ENCODE measurements at regions not wholly inside any gene's neighbourhood (a gene's known extent, or its start where the extent isn't known, plus 50 kb on each side); places are given as distances from the start of the nearest gene placed in this dataset.
"Not testable (repeated sequence)": the region's sequence is repeated elsewhere in the genome, so short reads cannot be mapped to it uniquely, and the experiment has no call there.

DNA sequence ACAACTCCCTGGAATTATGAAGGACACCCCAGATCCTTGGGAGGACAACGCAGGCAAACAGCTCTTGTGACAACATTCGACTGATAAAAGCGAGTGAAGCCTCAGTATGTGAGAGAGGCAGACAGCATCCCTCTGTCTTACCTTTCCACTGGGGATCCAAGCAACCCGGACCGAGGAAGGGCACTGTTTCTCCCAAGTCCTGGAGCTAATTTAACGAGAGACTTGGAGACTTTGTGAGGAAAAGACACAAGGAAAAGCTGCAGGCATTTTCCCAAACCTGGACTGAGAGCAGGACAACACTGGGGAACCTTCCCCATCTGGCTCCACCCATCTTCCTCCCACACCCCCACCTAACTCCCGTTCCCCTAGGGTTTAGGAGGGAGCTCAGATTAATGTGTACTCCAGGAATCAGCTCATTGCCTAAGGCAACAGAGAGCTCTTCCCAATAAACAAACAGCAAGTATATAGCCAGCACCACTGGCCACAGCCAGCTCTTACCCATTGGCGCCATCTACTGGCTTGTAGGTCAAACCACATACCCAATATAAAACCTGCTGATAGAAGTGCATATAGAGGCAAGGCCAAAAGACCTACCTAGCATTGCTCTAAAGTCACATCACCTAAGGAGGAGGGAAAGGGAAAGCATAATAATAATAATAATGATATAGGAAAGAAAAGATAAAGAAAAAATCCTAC is 76.7 kb upstream of the NEK3 start:
- H3K36me3 ChIP-seq; intact Hi-C loops (cut with DNase I); H3K27ac ChIP-seq; H3K27me3 ChIP-seq; H3K4me1 ChIP-seq; H3K9me3 ChIP-seq: not testable (repeated sequence)
- DNase-seq (ENCODE audit: low spot score in 2 of 2) = peak in 1 of 2 donors; percentile 75
- TF ChIP-seq CTCF (IDR thresholded peaks at IDR 0.05) = peak; percentile 26 to 76 (median 69)
- H3K4me3 ChIP-seq = peak overlapping the region in 1 of 2 donors; percentile 52

DNA sequence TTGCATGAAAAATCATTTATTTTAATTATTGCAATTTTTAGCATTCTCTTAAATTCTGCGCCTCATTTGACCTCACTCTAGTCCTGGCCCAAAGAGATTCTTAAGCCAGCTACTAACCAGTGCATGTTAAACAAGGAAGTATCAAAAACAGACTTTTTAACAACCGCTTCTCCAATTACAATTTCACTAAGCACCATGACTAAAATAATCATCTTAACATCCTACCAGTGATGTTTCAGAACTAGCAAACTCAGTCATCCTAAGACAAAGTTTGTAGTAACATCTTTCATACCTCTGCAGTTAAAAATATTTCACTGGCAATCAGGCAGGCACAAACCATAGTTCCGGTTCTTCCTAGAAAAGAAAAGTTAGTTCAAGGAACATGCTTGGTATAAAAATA is 75.5 kb upstream of the NEK3 start:
- intact Hi-C loops (cut with DNase I); H3K27ac ChIP-seq; H3K4me1 ChIP-seq; H3K27me3 ChIP-seq; H3K36me3 ChIP-seq; H3K4me3 ChIP-seq; DNase-seq (ENCODE audit: low spot score in 2 of 2); H3K9me3 ChIP-seq: not testable (repeated sequence)

GRCh38 chr13:52223063-52223462 is 63.7 kb upstream of the NEK3 start:
- H3K9me3 ChIP-seq; H3K36me3 ChIP-seq; H3K4me1 ChIP-seq; intact Hi-C loops (cut with DNase I); H3K27ac ChIP-seq; DNase-seq (ENCODE audit: low spot score in 2 of 2); H3K4me3 ChIP-seq; H3K27me3 ChIP-seq: not testable (repeated sequence)

- H3K36me3 ChIP-seq; H3K4me3 ChIP-seq; H3K9me3 ChIP-seq; H3K27ac ChIP-seq; H3K4me1 ChIP-seq; DNase-seq (ENCODE audit: low spot score in 2 of 2); intact Hi-C loops (cut with DNase I); H3K27me3 ChIP-seq: not testable (repeated sequence)
Observed at GRCh38 chr13:52213920-52214319, 54.5 kb upstream of the NEK3 start.

GRCh38 chr13:52212886-52213285 is 53.5 kb upstream of the NEK3 start:
- H3K4me1 ChIP-seq; H3K27ac ChIP-seq; intact Hi-C loops (cut with DNase I); H3K4me3 ChIP-seq; H3K27me3 ChIP-seq; H3K36me3 ChIP-seq; H3K9me3 ChIP-seq; DNase-seq (ENCODE audit: low spot score in 2 of 2): not testable (repeated sequence)

- DNase-seq (ENCODE audit: low spot score in 2 of 2); intact Hi-C loops (cut with DNase I): not testable (repeated sequence)
Observed at GRCh38 chr13:52211416-52211776, 52.0 kb upstream of the NEK3 start.

GRCh38 chr13:52210564-52211415 is 51.4 kb upstream of the NEK3 start:
- H3K27me3 ChIP-seq; DNase-seq (ENCODE audit: low spot score in 2 of 2); H3K27ac ChIP-seq; intact Hi-C loops (cut with DNase I); H3K36me3 ChIP-seq; H3K9me3 ChIP-seq; H3K4me1 ChIP-seq; H3K4me3 ChIP-seq: not testable (repeated sequence)

More at GRCh38 chr13:52211416-52211776, 52.0 kb upstream of the NEK3 start:
- H3K4me3 ChIP-seq, H3K9me3 ChIP-seq, H3K4me1 ChIP-seq, H3K36me3 ChIP-seq, H3K27ac ChIP-seq, H3K27me3 ChIP-seq: not testable (repeated sequence)
